ENCODE measurements at regions not wholly inside any gene's neighbourhood (a gene's known extent, or its start where the extent isn't known, plus 50 kb on each side); places are given as distances from the start of the nearest gene placed in this dataset.

DNA sequence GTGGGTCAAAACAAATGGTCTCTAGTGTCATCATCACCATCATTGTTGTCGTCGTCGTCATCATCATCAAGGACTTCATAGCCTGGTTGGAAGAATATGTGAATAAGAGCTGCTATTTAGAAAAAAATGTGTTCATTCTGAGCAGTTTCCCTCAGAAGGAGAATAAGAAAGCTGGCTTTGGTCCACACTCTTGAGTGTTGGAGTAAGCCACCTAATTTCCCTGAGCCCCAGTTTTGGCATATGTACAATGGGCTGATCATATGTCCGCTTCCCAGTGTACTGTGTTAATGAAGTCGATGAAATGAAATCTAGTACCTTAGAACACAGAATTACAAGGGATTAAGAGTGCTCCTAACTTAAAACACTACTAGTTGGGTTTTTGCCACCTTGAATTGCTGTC is 545.5 kb downstream of the CCDC171 start:
- ChIA-PET CTCF (no interaction called here), POLR2A (no interaction called here)
- H3K27me3 ChIP-seq (ENCODE audit: control insufficient read depth, insufficient read depth, low read length): no peaks in the 10 kb centered on the region
- intact Hi-C loops (cut with micrococcal nuclease; ENCODE audit: unreplicated experiment) (no loop called here), in situ Hi-C loops (cut with HindIII; ENCODE audit: low pct_unique_long_range_greater_than_20kb, low sequenced_read_pairs) (no loop called here)
- H3K36me3 ChIP-seq (ENCODE audit: control insufficient read depth, insufficient read depth, low read length): no peaks in the 10 kb centered on the region
- TF ChIP-seq SIN3A (IDR thresholded peaks at IDR 0.05; ENCODE audit: borderline replicate concordance, insufficient read depth, low read depth, low read length) (no peak), CTCF (IDR thresholded peaks at IDR 0.05) (no peak), TCF7L2 (IDR thresholded peaks at IDR 0.05; ENCODE audit: low read depth, low read length) (no peak), REST (IDR thresholded peaks at IDR 0.05; ENCODE audit: insufficient read depth in 1 of 2, low read depth in 2 of 2, low read length in 1 of 2) (no peak), POLR2AphosphoS5 (IDR thresholded peaks at IDR 0.05; ENCODE audit: low read depth, low read length) (no peak)
- DNase-seq (ENCODE audit: low read depth, low spot score): no peak
- H3K27ac ChIP-seq (ENCODE audit: low read length): no peak overlapping the region
- H3K9me3 ChIP-seq (ENCODE audit: control insufficient read depth, insufficient read depth, low read depth, low read length): no peaks in the 10 kb centered on the region
- no peaks in the 10 kb centered on the region for H3K4me1 ChIP-seq (ENCODE audit: control insufficient read depth, insufficient read depth, low read length)
- no peak for ATAC-seq
- H3K4me3 ChIP-seq (ENCODE audit: low read depth in 2 of 2, low read length in 2 of 2): no peak overlapping the region
- no TSS peak for BruUV-seq (replicated peaks)

DNA sequence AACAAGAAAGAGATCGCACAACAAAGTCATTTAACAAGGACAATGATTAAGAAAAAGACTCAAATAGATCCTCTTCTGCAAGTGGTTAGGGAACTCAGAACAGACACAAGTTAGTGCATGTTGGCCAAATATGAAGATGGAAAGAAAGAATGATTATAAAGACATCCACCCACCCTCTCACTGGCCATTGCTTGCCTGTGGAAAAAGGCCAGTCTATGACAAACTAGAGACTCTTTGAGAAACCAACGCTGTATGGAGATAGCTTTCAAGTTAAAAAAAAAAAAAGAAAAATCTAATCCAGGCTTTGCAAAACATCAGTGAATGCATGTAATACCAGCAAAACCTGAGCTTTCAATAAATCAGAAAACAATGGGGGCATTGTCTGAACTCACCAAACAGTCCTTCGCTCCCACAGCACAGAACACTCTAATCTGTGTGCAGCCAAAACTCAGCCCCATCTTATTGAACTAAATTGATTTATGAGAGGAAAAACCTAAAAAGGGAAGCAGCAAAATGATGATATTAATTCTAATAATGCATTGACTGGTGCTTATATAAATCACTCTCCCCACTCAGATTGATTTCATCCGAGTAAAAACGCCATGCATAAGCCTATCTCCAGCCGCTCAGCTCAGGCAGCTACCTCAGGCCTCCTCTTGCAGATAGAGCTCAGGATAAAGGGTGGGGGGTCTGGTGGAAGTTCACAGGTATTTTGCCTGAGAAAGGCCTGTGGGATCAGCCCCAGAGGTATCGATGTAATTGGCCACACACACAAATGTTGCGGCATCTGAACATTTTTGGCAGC is 547.1 kb downstream of the CCDC171 start:
- Histone ChIP-seq H3K4me3 (ENCODE audit: low read depth in 2 of 2, low read length in 2 of 2) (no peak overlapping the region), H3K27me3 (ENCODE audit: control insufficient read depth, insufficient read depth, low read length) (no peaks in the 10 kb centered on the region), H3K36me3 (ENCODE audit: control insufficient read depth, insufficient read depth, low read length) (no peaks in the 10 kb centered on the region), H3K9me3 (ENCODE audit: control insufficient read depth, insufficient read depth, low read depth, low read length) (no peaks in the 10 kb centered on the region), H3K4me1 (ENCODE audit: control insufficient read depth, insufficient read depth, low read length) (no peaks in the 10 kb centered on the region), H3K27ac (ENCODE audit: low read length) (no peak overlapping the region)
- ATAC-seq: no peak
- intact Hi-C loops (cut with micrococcal nuclease; ENCODE audit: unreplicated experiment) (no loop called here), in situ Hi-C loops (cut with HindIII; ENCODE audit: low pct_unique_long_range_greater_than_20kb, low sequenced_read_pairs) (no loop called here)
- ChIA-PET CTCF (no interaction called here), POLR2A (no interaction called here)
- no peak for DNase-seq (ENCODE audit: low read depth, low spot score)
- no TSS peak for BruUV-seq (replicated peaks)
- TF ChIP-seq CTCF (IDR thresholded peaks at IDR 0.05) (no peak), REST (IDR thresholded peaks at IDR 0.05; ENCODE audit: insufficient read depth in 1 of 2, low read depth in 2 of 2, low read length in 1 of 2) (no peak), TCF7L2 (IDR thresholded peaks at IDR 0.05; ENCODE audit: low read depth, low read length) (no peak), SIN3A (IDR thresholded peaks at IDR 0.05; ENCODE audit: borderline replicate concordance, insufficient read depth, low read depth, low read length) (no peak), POLR2AphosphoS5 (IDR thresholded peaks at IDR 0.05; ENCODE audit: low read depth, low read length) (no peak)
